IMR-90 (cell line): ENCODE measurements at regions not wholly inside any gene's neighbourhood (a gene's known extent, or its start where the extent isn't known, plus 50 kb on each side); places are given as distances from the start of the nearest gene placed in this dataset.

ENCODE experiments used
- ATAC-seq: fragments of 200-7000 bp; cut with Tn5 transposase; 2 replicates; pipeline ENCODE4 v1.9.1; 2020; ENCODE audit warnings: low read depth, mild to moderate bottlenecking, moderate library complexity
- BruUV-seq: library from RNA; stranded (reverse); fragments of 400-500 nt; replicated peaks from 2 replicates; lab custom pipeline; 2021; lab: Mats Ljungman, UMichigan
- CTCF ChIA-PET: fragments of 300-600 bp; formaldehyde crosslinking; extraction: SDS; loops from one replicate; lab custom pipeline; 2021; ENCODE audit warnings: antibody characterized with exemption; lab: Yijun Ruan, JAX
- POLR2A ChIA-PET: fragments of 300-600 bp; sonication (Branson Sonifier 250); formaldehyde crosslinking; loops from one replicate; lab custom pipeline; 2022; ENCODE audit warnings: antibody characterized with exemption; ENCODE audit not compliant: unreplicated experiment; lab: Charles Lee
- DNase-seq: peaks from one replicate; pipeline ENCODE4 v3.0.0; 2013
- H2AFZ ChIP-seq: replicated peaks from 2 replicates; pipeline ENCODE3; 2013; ENCODE audit warnings: low read length, mild to moderate bottlenecking; ENCODE audit not compliant: poor library complexity
- H2AK5ac ChIP-seq: 2 replicates; pipeline ENCODE4 v1.6.1; 2013; ENCODE audit warnings: low read depth, low read length, inconsistent platforms
- H2AK9ac ChIP-seq: replicated peaks from 2 replicates; pipeline ENCODE3; 2013; ENCODE audit warnings: mild to moderate bottlenecking, low read depth, low read length, moderate library complexity; ENCODE audit not compliant: poor library complexity
- H2BK120ac ChIP-seq: 2 replicates; pipeline ENCODE4 v1.6.1; 2013; ENCODE audit warnings: low read depth, low read length, inconsistent platforms
- H2BK15ac ChIP-seq: 3 replicates; pipeline ENCODE4 v1.6.1; 2013; ENCODE audit warnings: low read depth, low read length, inconsistent platforms
- H2BK20ac ChIP-seq: 2 replicates; pipeline ENCODE4 v1.6.1; 2013; ENCODE audit warnings: low read depth, mild to moderate bottlenecking, inconsistent platforms, low read length, moderate library complexity
- H2BK5ac ChIP-seq: 2 replicates; pipeline ENCODE4 v1.6.1; 2013; ENCODE audit warnings: mild to moderate bottlenecking, low read depth, low read length, inconsistent platforms; ENCODE audit not compliant: poor library complexity, severe bottlenecking
- H3K14ac ChIP-seq: replicated peaks from 2 replicates; pipeline ENCODE4 v1.6.1; 2013; ENCODE audit warnings: low read depth, low read length, inconsistent platforms
- H3K18ac ChIP-seq: 2 replicates; pipeline ENCODE4 v1.6.1; 2013; ENCODE audit warnings: low read depth, low read length, control low read depth
- H3K23ac ChIP-seq: 2 replicates; pipeline ENCODE4 v1.6.1; 2013; ENCODE audit warnings: low read depth, low read length, inconsistent platforms
- H3K27ac ChIP-seq: 2 replicates; pipeline ENCODE4 v1.5.1; 2013; ENCODE audit warnings: mild to moderate bottlenecking, control low read depth, low read length; ENCODE audit not compliant: insufficient read depth
- H3K27me3 ChIP-seq: 2 replicates; pipeline ENCODE4 v1.6.1; 2013; ENCODE audit warnings: low read length; ENCODE audit not compliant: control insufficient read depth, insufficient read depth
- H3K36me3 ChIP-seq: 2 replicates; pipeline ENCODE4 v1.6.1; 2013; ENCODE audit warnings: low read length, mixed read lengths; ENCODE audit not compliant: control insufficient read depth, insufficient read depth
- H3K4ac ChIP-seq: 2 replicates; pipeline ENCODE4 v1.6.1; 2013; ENCODE audit warnings: low read depth, low read length, inconsistent platforms
- H3K4me1 ChIP-seq: 2 replicates; pipeline ENCODE4 v1.6.1; 2013; ENCODE audit warnings: low read length, mixed read lengths; ENCODE audit not compliant: control insufficient read depth, insufficient read depth
- H3K4me2 ChIP-seq: 2 replicates; pipeline ENCODE4 v1.6.1; 2013; ENCODE audit warnings: low read depth, mild to moderate bottlenecking, control low read depth, low read length, moderate library complexity
- H3K4me3 ChIP-seq: 2 replicates; pipeline ENCODE4 v1.5.1; 2013; ENCODE audit warnings: low read depth, mild to moderate bottlenecking, control low read depth, low read length, moderate library complexity; ENCODE audit not compliant: insufficient read depth
- H3K56ac ChIP-seq: 2 replicates; pipeline ENCODE4 v1.6.1; 2013; ENCODE audit warnings: low read length, inconsistent platforms; ENCODE audit not compliant: insufficient read depth; ENCODE audit errors: extremely low read depth
- H3K79me1 ChIP-seq, 2 experiments: 2 replicates each; pipeline ENCODE4 v1.6.1; 2013; ENCODE audit warnings: low read length in 2 of 2, inconsistent platforms in 1 of 2, low read depth in 1 of 2
- H3K9ac ChIP-seq: 2 replicates; pipeline ENCODE4 v1.6.1; 2013; ENCODE audit warnings: low read depth, low read length, control low read depth
- H3K9me1 ChIP-seq: 2 replicates; pipeline ENCODE4 v1.6.1; 2013; ENCODE audit warnings: low read length, inconsistent platforms; ENCODE audit not compliant: insufficient read depth
- H3K9me3 ChIP-seq: 2 replicates; pipeline ENCODE4 v1.6.1; 2013; ENCODE audit warnings: low read length; ENCODE audit not compliant: control insufficient read depth, insufficient read depth
- H4K20me1 ChIP-seq: 2 replicates; pipeline ENCODE4 v1.6.1; 2013; ENCODE audit warnings: low read length, inconsistent platforms; ENCODE audit not compliant: insufficient read depth
- H4K5ac ChIP-seq: 2 replicates; pipeline ENCODE4 v1.6.1; 2013; ENCODE audit warnings: mild to moderate bottlenecking, low read depth, low read length, control low read depth
- H4K8ac ChIP-seq, 2 experiments: 2 replicates each; pipeline ENCODE4 v1.6.1; 2013; ENCODE audit warnings: low read depth in 2 of 2, low read length in 2 of 2, control low read depth in 1 of 2, inconsistent platforms in 1 of 2
- H4K91ac ChIP-seq: 2 replicates; pipeline ENCODE4 v1.6.1; 2013; ENCODE audit warnings: low read depth, low read length, inconsistent platforms; ENCODE audit not compliant: insufficient read depth
- BHLHE40 ChIP-seq: fragments of 150-350 bp; IDR thresholded peaks from 2 replicates; pipeline ENCODE4 v1.6.1; 2016; ENCODE audit warnings: mild to moderate bottlenecking, low read depth, low read length
- CEBPB ChIP-seq: IDR thresholded peaks from 2 replicates; pipeline ENCODE4 v1.6.1; 2012; ENCODE audit warnings: low read depth, low read length, improper control_type of control experiment
- CHD1 ChIP-seq: IDR thresholded peaks from 2 replicates; pipeline ENCODE4 v1.6.1; 2012; ENCODE audit warnings: low read depth, low read length, improper control_type of control experiment
- FOS ChIP-seq: fragments of 150-350 bp; IDR thresholded peaks from 2 replicates; pipeline ENCODE4 v1.6.1; 2016; ENCODE audit warnings: low read depth, low read length
- MAFK ChIP-seq: IDR thresholded peaks from 2 replicates; pipeline ENCODE4 v1.6.1; 2012; ENCODE audit warnings: low read depth, low read length, improper control_type of control experiment
- MAZ ChIP-seq: IDR thresholded peaks from 2 replicates; pipeline ENCODE4 v1.6.1; 2012; ENCODE audit warnings: low read depth, mild to moderate bottlenecking, low read length, improper control_type of control experiment, moderate library complexity, borderline replicate concordance
- MXI1 ChIP-seq: IDR thresholded peaks from 2 replicates; pipeline ENCODE4 v1.6.1; 2012; ENCODE audit warnings: low read depth, mild to moderate bottlenecking, low read length, moderate library complexity, borderline replicate concordance
- NFE2L2 ChIP-seq: fragments of 150-350 bp; IDR thresholded peaks from 2 replicates; pipeline ENCODE4 v1.6.1; 2016; ENCODE audit warnings: low read depth, mild to moderate bottlenecking, low read length
- POLR2A ChIP-seq: IDR thresholded peaks from 2 replicates; pipeline ENCODE4 v1.6.1; 2012; ENCODE audit warnings: mild to moderate bottlenecking, low read depth, low read length
- RAD21 ChIP-seq: IDR thresholded peaks from 2 replicates; pipeline ENCODE4 v1.6.1; 2012; ENCODE audit warnings: low read length, improper control_type of control experiment
- RFX5 ChIP-seq: IDR thresholded peaks from 2 replicates; pipeline ENCODE4 v1.8.0; 2012; ENCODE audit warnings: low read depth, mild to moderate bottlenecking, low read length, moderate library complexity
- SMC3 ChIP-seq: fragments of 150-350 bp; IDR thresholded peaks from 2 replicates; pipeline ENCODE4 v1.6.1; 2016; ENCODE audit warnings: low read depth, mild to moderate bottlenecking, antibody characterized with exemption, low read length, moderate library complexity
- WGBS, 2 experiments: methylation state at CpG; one replicate each; pipeline versions ENCODE4 v1.1.5 to v1.1.7; 2013; ENCODE audit warnings: missing lambda C conversion rate in 2 of 2; ENCODE audit not compliant: insufficient read length in 1 of 2; ENCODE audit errors: extremely low coverage in 2 of 2; 5-methylcytosine and 5-hydroxymethylcytosine counted together
- dilution Hi-C: fragments of 300-500 bp; cut with HindIII; formaldehyde crosslinking; loops from one replicate; pipeline ENCODE4 v1.14.3; 2018; ENCODE audit warnings: low sequenced_read_pairs; ENCODE audit not compliant: unreplicated experiment
- in situ Hi-C: fragments of 300-500 bp; cut with MboI; formaldehyde crosslinking; loops from 3 replicates; pipeline ENCODE4 v1.14.3; 2019; ENCODE audit warnings: low sequenced_read_pairs, inconsistent platforms, mixed read lengths
- intact Hi-C: fragments of 100-400 bp; cut with micrococcal nuclease; formaldehyde crosslinking; loops from 2 replicates; pipeline ENCODE4 v1.10.0; 2022
- TF ChIP-seq, protein P1 (sequence below): fragments of 150-350 bp; IDR thresholded peaks from 2 replicates; pipeline ENCODE4 v1.6.1; 2016; ENCODE audit warnings: low read depth, mild to moderate bottlenecking, low read length, moderate library complexity, borderline replicate concordance
- TF ChIP-seq, protein P2 (sequence below): fragments of 150-350 bp; IDR thresholded peaks from 2 replicates; pipeline ENCODE4 v1.6.1; 2017; ENCODE audit warnings: mild to moderate bottlenecking, antibody characterized with exemption, low read length, low read depth

DNA sequence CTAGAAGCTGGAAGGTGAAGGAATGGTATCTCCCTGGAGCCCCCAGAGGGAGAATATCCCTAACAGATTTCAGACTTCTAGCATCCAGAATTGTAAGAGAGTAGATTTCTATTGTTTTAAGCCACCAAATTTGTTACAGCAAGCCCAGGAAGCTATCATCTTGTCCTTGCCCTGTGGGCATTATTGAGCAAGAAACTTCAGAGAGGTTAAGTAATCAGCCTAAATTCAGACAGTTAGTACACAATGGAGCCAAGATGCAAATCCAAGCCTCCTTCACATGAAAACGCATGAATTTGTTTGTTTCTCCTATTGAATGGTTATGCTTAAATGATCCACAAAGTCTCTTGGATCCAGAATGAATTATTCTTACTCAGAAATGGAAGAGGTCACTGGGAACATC is 55.2 kb upstream of the TRIB2 start:
- no peak overlapping the region for H4K5ac ChIP-seq
- H3K9me1 ChIP-seq: no peaks in the 10 kb centered on the region
- H3K4me3 ChIP-seq: no peak overlapping the region
- H3K79me1 ChIP-seq: no peaks in the 10 kb centered on the region
- no peak overlapping the region for H4K8ac ChIP-seq
- no peaks in the 10 kb centered on the region for H4K20me1 ChIP-seq
- no peak overlapping the region for H3K4me2 ChIP-seq
- dilution Hi-C loops: no loop called here
- no peak overlapping the region for H3K27ac ChIP-seq
- ATAC-seq (no peak), DNase-seq (no peak)
- no peaks in the 10 kb centered on the region; the same call in 1 of the 2 replicates for H3K27me3 ChIP-seq
- no peak overlapping the region for H4K91ac ChIP-seq
- TF ChIP-seq, protein P1, sequence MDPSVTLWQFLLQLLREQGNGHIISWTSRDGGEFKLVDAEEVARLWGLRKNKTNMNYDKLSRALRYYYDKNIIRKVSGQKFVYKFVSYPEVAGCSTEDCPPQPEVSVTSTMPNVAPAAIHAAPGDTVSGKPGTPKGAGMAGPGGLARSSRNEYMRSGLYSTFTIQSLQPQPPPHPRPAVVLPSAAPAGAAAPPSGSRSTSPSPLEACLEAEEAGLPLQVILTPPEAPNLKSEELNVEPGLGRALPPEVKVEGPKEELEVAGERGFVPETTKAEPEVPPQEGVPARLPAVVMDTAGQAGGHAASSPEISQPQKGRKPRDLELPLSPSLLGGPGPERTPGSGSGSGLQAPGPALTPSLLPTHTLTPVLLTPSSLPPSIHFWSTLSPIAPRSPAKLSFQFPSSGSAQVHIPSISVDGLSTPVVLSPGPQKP: no peak
- TF ChIP-seq FOS (no peak), MAFK (no peak), RAD21 (no peak), SMC3 (no peak), BHLHE40 (no peak), POLR2A (no peak), CHD1 (no peak), NFE2L2 (no peak), CEBPB (no peak), RFX5 (no peak), MAZ (no peak), MXI1 (no peak)
- TF ChIP-seq, protein P2, sequence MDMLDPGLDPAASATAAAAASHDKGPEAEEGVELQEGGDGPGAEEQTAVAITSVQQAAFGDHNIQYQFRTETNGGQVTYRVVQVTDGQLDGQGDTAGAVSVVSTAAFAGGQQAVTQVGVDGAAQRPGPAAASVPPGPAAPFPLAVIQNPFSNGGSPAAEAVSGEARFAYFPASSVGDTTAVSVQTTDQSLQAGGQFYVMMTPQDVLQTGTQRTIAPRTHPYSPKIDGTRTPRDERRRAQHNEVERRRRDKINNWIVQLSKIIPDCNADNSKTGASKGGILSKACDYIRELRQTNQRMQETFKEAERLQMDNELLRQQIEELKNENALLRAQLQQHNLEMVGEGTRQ: no peak
- in situ Hi-C loops: no loop called here
- no peak overlapping the region for H2BK15ac ChIP-seq
- intact Hi-C loops: no loop called here
- CTCF ChIA-PET: no interaction called here
- H2AK9ac ChIP-seq: no peak overlapping the region
- no peak overlapping the region for H2AFZ ChIP-seq
- no peak overlapping the region for H3K4ac ChIP-seq
- H2BK120ac ChIP-seq: no peak overlapping the region
- no peaks in the 10 kb centered on the region for H3K36me3 ChIP-seq
- H3K9me3 ChIP-seq: peaks cover 3% of the 10 kb centered on the region
- no peak overlapping the region for H3K18ac ChIP-seq
- H3K9ac ChIP-seq: no peak overlapping the region
- no peak overlapping the region for H2BK5ac ChIP-seq
- BruUV-seq: no TSS peak
- POLR2A ChIA-PET: no interaction called here
- H3K14ac ChIP-seq: no peak overlapping the region
- H3K23ac ChIP-seq: no peak overlapping the region
- no peaks in the 10 kb centered on the region for H3K4me1 ChIP-seq
- H2AK5ac ChIP-seq: no peak overlapping the region
- WGBS, 2 experiments: no CpG with 5 or more reads among the region's 1 CpG
- H2BK20ac ChIP-seq: no peak overlapping the region
- no peak overlapping the region for H3K56ac ChIP-seq
